ENCODE measurements at regions not wholly inside any gene's neighbourhood (a gene's known extent, or its start where the extent isn't known, plus 50 kb on each side); places are given as distances from the start of the nearest gene placed in this dataset.
"Not testable (repeated sequence)": the region's sequence is repeated elsewhere in the genome, so short reads cannot be mapped to it uniquely, and the experiment has no call there.

GRCh38 chr22:11253000-11253511 lies 4274.9 kb upstream of the OR11H1 start:
- peak in 2 of 5 experiments; percentile 0 to 4 for DNase-seq

DNA sequence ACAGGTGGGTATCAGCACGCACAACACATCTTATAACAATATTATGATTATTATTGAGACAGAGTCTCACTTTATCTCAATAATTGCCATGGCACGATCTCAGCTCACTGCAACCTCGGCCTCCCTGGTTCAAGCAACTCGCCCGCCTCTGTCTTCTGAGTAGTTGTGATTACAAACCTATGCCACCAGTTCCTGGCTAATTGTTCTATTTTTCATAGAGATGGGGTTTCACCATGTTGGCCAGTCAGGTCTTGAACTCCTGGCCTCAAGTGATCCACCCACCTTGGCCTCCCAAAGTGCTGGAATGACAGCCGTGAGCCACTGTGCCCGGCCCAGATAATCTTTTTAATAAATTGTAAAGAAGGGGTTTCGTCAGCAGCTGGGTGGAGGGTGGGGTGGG lies 4257.0 kb upstream of the OR11H1 start:
- DNase-seq, result not testable (repeated sequence)

GRCh38 chr22:11285116-11285838 lies 4242.7 kb upstream of the OR11H1 start:
- DNase-seq, result not testable (repeated sequence)

DNA sequence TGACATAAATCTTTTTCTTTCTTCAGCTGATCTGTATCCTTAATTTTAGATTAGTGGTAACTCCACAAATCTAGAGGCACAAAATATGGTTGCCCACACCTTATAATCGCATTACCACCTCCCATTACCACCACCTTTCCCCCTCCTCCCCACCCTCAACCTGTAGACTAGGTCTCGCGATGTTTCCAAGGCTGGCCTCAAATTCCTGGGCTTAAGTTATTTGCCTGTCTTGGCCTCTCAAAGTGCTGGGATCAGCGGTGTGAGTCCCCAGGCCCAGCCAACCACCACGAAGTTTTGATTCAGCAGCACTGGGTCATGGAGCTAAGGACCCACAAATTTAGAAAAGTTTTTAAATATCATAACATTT lies 4242.2 kb upstream of the OR11H1 start:
- not testable (repeated sequence) for DNase-seq

DNA sequence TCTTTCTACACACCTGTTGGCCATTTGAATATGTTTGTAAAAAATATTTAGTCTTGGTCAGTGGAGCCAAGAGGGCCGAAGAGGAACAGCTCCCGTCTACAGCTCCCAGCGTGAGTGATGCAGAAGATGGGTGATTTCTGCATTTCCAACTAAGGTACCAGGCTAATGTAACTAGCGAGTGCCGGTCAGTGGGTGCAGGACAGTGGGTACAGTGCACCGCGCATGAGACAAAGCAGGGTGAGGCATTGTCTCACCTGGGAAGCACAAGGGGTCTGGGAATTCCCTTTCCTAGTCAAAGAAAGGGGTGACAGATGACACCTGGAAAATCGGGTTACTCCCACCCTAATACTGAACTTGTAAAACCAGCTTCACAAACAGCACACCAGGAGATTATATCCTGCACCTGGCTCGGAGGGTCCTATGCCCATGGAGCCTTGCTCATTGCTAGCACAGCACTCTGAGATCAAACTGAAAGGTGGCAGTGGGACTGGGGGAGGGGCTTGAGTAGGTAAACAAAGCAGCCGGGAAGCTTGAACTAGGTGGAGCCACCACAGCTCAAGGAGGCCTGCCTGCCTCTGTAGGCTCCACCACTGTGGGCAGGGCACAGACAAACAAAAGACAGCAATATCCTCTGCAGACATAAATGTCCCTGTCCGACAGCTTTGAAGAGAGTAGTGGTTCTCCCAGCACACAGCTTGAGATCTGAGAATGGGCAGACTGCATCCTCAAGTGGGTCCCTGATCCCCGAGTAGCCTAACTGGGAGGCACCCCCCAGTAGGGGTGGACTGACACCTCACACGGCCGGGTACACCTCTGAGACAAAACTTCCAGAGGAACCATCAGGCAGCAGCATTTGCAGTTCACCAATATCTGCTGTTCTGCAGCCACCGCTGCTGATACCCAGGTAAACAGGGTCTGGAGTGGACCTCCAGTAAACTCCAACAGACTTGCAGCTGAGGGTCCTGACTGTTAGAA lies 4239.5 kb upstream of the OR11H1 start:
- DNase-seq, result not testable (repeated sequence)

- DNase-seq, result not testable (repeated sequence)
These were observed 4229.7 kb upstream of the OR11H1 start for GRCh38 chr22:11298126-11298893.

DNA sequence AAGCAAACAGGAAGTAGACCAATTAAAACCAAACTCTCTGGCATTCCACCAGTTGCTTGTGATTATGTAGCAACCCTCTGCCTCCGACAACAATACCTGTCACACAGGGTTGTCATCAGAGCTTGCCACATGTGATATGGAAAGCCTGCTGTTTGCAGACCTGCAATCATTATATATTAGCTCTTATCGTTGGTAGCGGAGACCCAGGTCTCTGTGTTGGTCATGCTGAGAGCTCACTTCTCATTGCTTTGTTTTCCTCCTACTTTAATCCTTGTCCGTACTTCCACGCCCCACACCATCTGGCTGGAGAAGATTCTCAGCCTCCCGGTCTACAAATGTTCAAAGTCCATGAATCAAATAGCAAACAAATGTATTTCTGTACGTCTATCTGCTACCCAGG lies 4225.6 kb upstream of the OR11H1 start:
- DNase-seq, result not testable (repeated sequence)

GRCh38 chr22:11302904-11303303 lies 4225.1 kb upstream of the OR11H1 start:
- not testable (repeated sequence) for DNase-seq

DNA sequence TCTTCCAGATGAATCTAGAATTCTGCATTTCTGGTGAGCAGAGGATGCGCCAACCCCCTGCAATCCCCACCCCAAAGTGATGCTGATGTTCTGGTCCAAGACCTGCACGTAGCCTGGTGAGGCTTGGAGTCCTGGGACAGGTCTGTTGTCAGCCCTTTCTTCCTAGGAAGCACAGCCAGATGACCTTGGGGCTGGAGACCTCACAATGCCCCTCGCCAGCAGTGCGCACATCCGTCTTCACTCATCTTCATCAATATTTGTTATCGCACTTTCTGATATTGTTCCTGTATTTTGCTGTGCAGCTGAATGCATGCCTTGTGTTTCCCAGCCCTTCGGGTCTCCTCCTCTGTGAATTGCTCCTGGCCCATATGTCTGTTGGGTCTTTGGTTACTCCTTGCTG lies 4222.8 kb upstream of the OR11H1 start:
- DNase-seq, result not testable (repeated sequence)

DNA sequence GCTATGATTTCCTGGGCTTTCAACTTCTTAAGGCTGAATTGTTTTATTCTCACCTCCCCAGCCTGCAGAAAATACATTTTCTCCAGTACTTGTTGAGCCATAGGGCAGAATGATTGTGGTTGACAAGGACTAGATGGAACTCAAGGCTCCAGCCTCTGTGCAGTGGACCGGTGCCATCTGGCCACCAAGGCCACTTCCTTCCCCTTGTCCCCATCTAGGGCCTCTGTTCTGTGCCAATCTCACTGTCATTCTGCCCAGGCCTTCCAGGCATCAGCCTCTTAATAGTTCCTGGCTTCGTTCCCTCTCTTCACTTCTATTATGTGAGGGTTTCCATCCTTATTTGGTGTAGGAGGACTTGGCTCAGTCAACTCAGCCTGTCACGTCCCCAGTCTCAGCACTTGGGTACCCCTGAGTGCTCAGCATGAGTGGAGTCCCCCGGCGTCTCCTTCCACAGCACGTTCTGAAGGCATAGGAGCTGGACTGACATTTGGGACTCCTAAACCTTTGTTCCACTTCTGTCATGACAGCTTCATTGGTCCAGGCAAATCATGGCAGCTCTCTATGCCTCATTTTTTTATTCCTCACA lies 4221.0 kb upstream of the OR11H1 start:
- not testable (repeated sequence) for DNase-seq

DNA sequence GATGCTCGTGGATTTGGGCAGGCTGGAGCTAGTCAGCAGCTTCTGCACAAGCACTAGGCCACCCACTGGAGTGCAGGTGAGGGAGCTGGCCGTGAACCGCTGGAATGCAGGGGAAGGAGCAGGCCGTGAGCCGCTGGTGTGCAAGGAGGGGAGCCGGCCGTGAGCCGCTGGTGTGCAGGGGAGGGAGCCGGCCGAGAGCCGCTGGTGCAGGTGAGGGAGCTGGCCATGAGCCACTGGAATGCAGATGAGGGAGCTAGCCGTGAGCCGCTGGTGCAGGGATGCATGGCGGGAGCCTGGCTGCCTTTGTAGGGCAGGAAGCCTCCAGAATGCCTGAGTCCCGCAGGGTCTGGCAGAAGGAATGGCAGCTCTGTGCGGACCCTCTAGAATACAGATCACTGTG lies 4220.0 kb upstream of the OR11H1 start:
- DNase-seq, result no peak

GRCh38 chr22:11309777-11310176 lies 4218.2 kb upstream of the OR11H1 start:
- DNase-seq, result not testable (repeated sequence)

DNA sequence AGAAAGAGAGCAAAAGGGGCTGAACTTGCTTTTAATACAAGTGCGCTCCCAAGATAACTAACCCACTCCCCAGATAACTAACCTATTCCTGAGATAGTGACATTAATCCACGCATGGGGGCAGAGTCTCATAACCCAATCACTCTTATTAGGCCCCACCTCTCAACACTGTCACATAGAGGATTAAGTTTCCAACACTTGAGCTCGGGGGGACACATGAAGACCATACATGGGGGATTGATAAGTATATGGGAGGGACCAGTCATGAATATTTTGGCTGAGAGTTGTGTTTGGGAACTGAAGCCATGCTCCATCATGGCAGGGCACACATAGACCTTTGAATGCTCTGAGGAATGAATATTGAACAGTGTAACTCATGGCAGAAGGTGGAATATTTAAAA lies 4217.3 kb upstream of the OR11H1 start:
- DNase-seq, result not testable (repeated sequence)

GRCh38 chr22:11312640-11313039 lies 4215.4 kb upstream of the OR11H1 start:
- not testable (repeated sequence) for DNase-seq

GRCh38 chr22:11313040-11313759 lies 4214.8 kb upstream of the OR11H1 start:
- not testable (repeated sequence) for DNase-seq

DNA sequence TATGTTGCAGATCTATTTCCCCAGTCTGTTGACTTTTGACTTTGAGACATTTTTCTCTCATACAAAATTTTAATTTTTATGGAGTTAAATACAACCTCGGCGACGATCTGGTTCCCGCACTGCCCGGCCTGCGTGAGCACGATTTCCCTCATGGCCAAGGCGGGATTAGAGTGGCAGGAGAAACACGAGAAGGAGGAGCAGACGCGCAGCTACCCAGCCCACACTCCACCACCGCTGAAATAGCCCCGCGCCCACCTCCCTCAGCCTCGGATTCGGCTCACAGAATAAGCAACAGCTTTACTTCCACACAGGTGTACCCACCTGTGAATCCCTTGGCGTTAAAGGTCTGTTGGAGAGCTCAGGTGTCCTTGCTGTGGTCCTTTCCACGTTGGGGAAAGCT lies 4209.4 kb upstream of the OR11H1 start:
- DNase-seq, result not testable (repeated sequence)

GRCh38 chr22:11324439-11325037 lies 4203.5 kb upstream of the OR11H1 start:
- DNase-seq, result not testable (repeated sequence)

- no peak for DNase-seq
These were observed 4202.2 kb upstream of the OR11H1 start for GRCh38 chr22:11325767-11326166.

DNA sequence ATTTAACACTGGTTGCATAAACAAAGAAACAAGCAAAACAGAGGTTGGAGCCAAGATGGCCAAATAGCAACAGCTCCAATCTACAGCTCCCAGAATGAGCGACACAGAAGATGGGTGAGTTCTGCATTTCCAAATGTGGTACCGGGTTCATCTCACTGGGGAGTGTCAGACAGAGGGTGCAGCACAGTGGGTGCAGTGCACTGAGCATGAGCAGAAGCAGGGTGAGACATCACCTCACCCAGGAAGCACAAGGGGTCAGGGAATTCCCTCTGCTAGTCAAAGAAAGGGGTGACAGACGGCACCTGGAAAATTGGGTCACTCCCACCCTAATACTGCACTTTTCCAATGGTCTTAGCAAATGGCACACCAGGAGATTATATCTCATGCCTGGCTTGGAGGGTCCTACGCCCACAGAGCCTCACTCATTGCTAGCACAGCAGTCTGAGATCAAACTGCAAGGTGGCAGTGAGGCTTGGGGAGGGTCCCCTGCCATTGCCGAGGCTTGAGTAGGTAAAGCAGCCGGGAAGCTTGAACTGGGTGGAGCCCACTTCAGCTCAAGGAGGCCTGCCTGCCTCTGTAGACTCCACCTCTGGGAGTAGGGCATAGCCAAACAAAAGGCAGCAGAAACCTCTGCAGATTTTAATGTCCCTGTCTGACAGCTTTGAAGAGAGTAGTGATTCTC lies 4186.5 kb upstream of the OR11H1 start:
- DNase-seq, result not testable (repeated sequence)

- not testable (repeated sequence) for DNase-seq
These were observed 4176.8 kb upstream of the OR11H1 start for GRCh38 chr22:11351181-11351580.
